H1 (cell line): ENCODE measurements at regions not wholly inside any gene's neighbourhood (a gene's known extent, or its start where the extent isn't known, plus 50 kb on each side); places are given as distances from the start of the nearest gene placed in this dataset.

Experiments used
- CHD7 ChIP-seq: fragments of 300-600 bp; sonication (generic); IDR thresholded peaks from 2 replicates; pipeline ENCODE4 v1.7.1; 2012; ENCODE audit warnings: low read length, moderate library complexity, mild to moderate bottlenecking, inconsistent platforms; ENCODE audit not compliant: insufficient replicate concordance
- E2F6 ChIP-seq: IDR thresholded peaks from 2 replicates; pipeline ENCODE4 v1.6.1; 2012; ENCODE audit warnings: inconsistent platforms
- EZH2 ChIP-seq: fragments of 200-600 bp; sonication (generic); IDR thresholded peaks from 2 replicates; pipeline ENCODE4 v1.7.1; 2012; ENCODE audit warnings: low read depth, mild to moderate bottlenecking, moderate library complexity, low read length, inconsistent platforms; ENCODE audit not compliant: severe bottlenecking
- SAP30 ChIP-seq: fragments of 300-600 bp; sonication (generic); IDR thresholded peaks from 2 replicates; pipeline ENCODE4 v1.7.1; 2012; ENCODE audit warnings: low read length, moderate library complexity, mild to moderate bottlenecking, inconsistent platforms; ENCODE audit not compliant: insufficient read depth, insufficient replicate concordance
- TAF1 ChIP-seq: IDR thresholded peaks from 2 replicates; pipeline ENCODE4 v1.6.1; 2011; ENCODE audit warnings: mild to moderate bottlenecking, low read depth, low read length

- no peak for TF ChIP-seq CHD7
- no peak for TF ChIP-seq E2F6
- TF ChIP-seq EZH2: no peak
- no peak for TF ChIP-seq TAF1
- no peak for TF ChIP-seq SAP30
Observed at GRCh38 chr5:107155707-107156106, 515.0 kb downstream of the EFNA5 start (continued).
